ENCODE measurements at regions not wholly inside any gene's neighbourhood (a gene's known extent, or its start where the extent isn't known, plus 50 kb on each side); places are given as distances from the start of the nearest gene placed in this dataset.

DNA sequence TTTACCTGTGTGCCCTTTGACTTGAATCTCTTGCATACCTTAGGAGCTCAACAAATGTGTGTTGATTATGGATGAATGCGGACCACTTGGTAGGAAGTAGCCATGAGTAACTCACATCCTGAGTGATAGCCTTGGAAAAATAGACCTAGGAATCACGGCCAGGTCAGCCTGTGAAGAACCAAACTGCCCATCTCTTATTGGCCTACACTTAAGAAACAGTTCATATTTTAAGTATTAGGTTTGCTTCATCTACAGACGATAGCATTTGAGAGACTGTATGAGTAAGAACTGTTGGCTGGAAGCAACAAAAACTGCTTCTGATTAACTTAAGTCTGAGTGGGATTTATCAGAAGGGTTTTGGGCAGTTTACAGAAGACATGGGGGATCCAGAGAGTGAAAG lies 152.5 kb upstream of the ADRA1D start:
- Histone ChIP-seq H3K36me3 (no peaks in the 10 kb centered on the region), H3K27me3 (no peaks in the 10 kb centered on the region), H3K4me1 (no peaks in the 10 kb centered on the region), H3K27ac (no peak overlapping the region), H3K4me3 (no peak overlapping the region), H3K9me3 (no peaks in the 10 kb centered on the region)
- TF ChIP-seq POLR2A (IDR thresholded peaks at IDR 0.05), result no peak
- TF ChIP-seq, protein P1, sequence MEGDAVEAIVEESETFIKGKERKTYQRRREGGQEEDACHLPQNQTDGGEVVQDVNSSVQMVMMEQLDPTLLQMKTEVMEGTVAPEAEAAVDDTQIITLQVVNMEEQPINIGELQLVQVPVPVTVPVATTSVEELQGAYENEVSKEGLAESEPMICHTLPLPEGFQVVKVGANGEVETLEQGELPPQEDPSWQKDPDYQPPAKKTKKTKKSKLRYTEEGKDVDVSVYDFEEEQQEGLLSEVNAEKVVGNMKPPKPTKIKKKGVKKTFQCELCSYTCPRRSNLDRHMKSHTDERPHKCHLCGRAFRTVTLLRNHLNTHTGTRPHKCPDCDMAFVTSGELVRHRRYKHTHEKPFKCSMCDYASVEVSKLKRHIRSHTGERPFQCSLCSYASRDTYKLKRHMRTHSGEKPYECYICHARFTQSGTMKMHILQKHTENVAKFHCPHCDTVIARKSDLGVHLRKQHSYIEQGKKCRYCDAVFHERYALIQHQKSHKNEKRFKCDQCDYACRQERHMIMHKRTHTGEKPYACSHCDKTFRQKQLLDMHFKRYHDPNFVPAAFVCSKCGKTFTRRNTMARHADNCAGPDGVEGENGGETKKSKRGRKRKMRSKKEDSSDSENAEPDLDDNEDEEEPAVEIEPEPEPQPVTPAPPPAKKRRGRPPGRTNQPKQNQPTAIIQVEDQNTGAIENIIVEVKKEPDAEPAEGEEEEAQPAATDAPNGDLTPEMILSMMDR (IDR thresholded peaks at IDR 0.05 in 4 of 5, conservative IDR thresholded peaks at IDR 0.05 in 1 of 5), result no peak
- intact Hi-C loops (cut with DNase I; ENCODE audit: low total_unique reads) (no loop called here), in situ Hi-C loops (cut with MboI; ENCODE audit: low sequenced_read_pairs in 4 of 4) (no loop called here)
- no peak for ATAC-seq
- no peak for DNase-seq

DNA sequence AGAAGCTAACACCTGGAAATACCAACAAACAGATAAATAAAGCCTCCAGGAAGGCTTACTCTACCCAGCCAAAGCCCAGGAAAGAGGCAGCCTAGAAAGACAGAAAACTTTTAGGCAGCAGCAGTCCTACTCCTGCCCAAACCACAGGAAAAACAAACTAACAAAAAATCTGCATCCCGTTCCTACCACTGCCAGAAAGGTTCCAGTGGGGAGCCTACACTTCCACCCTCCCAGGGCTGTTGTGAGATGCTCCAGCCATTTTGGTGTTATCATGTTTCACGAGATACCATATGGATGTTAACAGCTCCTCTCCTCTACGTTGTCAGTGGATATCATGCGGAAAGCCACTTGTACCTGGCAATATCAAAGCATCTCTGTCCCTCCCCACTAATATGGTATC lies 135.9 kb upstream of the ADRA1D start:
- no peak for DNase-seq
- no peak overlapping the region for H3K4me3 ChIP-seq
- intact Hi-C loops (cut with DNase I; ENCODE audit: low total_unique reads) (no loop called here), in situ Hi-C loops (cut with MboI; ENCODE audit: low sequenced_read_pairs in 4 of 4) (no loop called here)
- no peaks in the 10 kb centered on the region for H3K36me3 ChIP-seq
- no peak overlapping the region for H3K27ac ChIP-seq
- ATAC-seq, result no peak
- no peaks in the 10 kb centered on the region for H3K9me3 ChIP-seq
- H3K27me3 ChIP-seq, result no peaks in the 10 kb centered on the region
- H3K4me1 ChIP-seq, result no peaks in the 10 kb centered on the region
- TF ChIP-seq, protein P1 (IDR thresholded peaks at IDR 0.05 in 4 of 5, conservative IDR thresholded peaks at IDR 0.05 in 1 of 5), result no peak
- TF ChIP-seq POLR2A (IDR thresholded peaks at IDR 0.05), result no peak

DNA sequence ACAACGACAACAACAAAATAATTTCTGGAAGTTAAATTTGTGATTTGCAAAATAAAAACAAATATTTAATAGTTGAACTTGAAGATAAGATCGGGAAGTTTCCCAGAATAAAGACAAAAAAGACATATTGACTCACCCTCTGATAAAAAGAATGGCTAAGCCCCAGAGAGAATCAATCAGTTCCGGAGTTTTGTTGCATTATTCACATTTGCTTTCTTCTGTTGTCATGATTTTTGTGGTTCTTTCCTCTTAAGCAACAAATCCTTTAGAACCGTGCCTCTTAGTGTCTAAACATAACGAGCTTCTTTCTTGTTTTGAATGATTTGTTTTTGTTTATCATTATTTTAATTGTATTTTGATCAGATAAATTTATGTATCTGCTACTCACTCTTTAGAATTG lies 134.9 kb upstream of the ADRA1D start:
- DNase-seq (no peak), ATAC-seq (no peak)
- no peak for TF ChIP-seq POLR2A (IDR thresholded peaks at IDR 0.05)
- TF ChIP-seq, protein P1 (IDR thresholded peaks at IDR 0.05 in 4 of 5, conservative IDR thresholded peaks at IDR 0.05 in 1 of 5), result no peak
- intact Hi-C loops (cut with DNase I; ENCODE audit: low total_unique reads) (no loop called here), in situ Hi-C loops (cut with MboI; ENCODE audit: low sequenced_read_pairs in 4 of 4) (no loop called here)
- Histone ChIP-seq H3K36me3 (no peaks in the 10 kb centered on the region), H3K4me1 (no peaks in the 10 kb centered on the region), H3K4me3 (no peak overlapping the region), H3K9me3 (no peaks in the 10 kb centered on the region), H3K27me3 (no peaks in the 10 kb centered on the region), H3K27ac (no peak overlapping the region)

DNA sequence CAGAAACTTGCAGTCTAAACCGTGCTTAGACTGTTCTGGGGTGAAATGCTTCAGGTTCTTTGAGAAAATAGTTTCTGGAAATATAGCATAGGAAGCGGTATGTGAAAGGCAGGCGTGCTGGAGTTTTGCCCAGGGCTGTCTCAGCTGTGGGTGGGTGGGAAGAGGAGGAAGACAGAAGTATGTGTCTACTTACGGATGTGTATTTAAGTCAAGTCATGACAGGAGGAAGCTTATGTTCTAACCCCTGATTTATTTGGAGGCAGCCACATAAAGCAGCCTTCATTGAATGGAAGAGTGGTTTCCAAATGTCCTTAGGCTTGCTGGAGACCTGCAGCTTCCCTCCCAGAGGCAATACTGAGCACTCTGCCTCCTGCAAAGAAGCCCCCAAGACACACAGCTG lies 126.8 kb upstream of the ADRA1D start:
- DNase-seq, result no peak
- no peak for TF ChIP-seq POLR2A (IDR thresholded peaks at IDR 0.05)
- TF ChIP-seq, protein P1 (IDR thresholded peaks at IDR 0.05 in 4 of 5, conservative IDR thresholded peaks at IDR 0.05 in 1 of 5), result no peak
- intact Hi-C loops (cut with DNase I; ENCODE audit: low total_unique reads), result no loop called here
- Histone ChIP-seq H3K36me3 (no peaks in the 10 kb centered on the region), H3K27ac (no peak overlapping the region), H3K4me3 (no peak overlapping the region), H3K4me1 (no peaks in the 10 kb centered on the region), H3K9me3 (no peaks in the 10 kb centered on the region), H3K27me3 (no peaks in the 10 kb centered on the region)
- no peak for ATAC-seq
- in situ Hi-C loops (cut with MboI; ENCODE audit: low sequenced_read_pairs in 4 of 4), result no loop called here

DNA sequence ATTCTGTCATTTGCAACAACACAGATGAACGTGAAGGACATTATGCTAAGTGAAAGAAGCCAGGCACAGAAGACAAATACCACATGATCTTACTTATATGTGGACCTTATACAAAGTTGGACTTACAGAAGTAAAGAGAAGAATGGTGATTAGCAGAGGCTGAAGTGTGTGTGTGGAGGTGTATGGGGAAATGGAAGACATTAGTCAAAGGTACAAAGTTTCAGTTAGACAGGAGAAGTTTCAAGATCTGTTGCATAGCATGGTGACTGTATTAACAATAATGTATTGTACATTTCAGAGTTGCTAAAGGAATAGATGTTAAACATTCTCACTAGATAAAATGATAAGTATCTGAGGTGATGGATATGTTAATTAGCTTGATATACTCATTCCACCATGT lies 124.4 kb upstream of the ADRA1D start:
- Histone ChIP-seq H3K27me3 (no peaks in the 10 kb centered on the region), H3K36me3 (no peaks in the 10 kb centered on the region), H3K4me1 (no peaks in the 10 kb centered on the region), H3K4me3 (no peak overlapping the region), H3K9me3 (no peaks in the 10 kb centered on the region), H3K27ac (no peak overlapping the region)
- ATAC-seq (no peak), DNase-seq (no peak)
- intact Hi-C loops (cut with DNase I; ENCODE audit: low total_unique reads) (no loop called here), in situ Hi-C loops (cut with MboI; ENCODE audit: low sequenced_read_pairs in 4 of 4) (no loop called here)
- TF ChIP-seq, protein P1 (IDR thresholded peaks at IDR 0.05 in 4 of 5, conservative IDR thresholded peaks at IDR 0.05 in 1 of 5), result no peak
- TF ChIP-seq POLR2A (IDR thresholded peaks at IDR 0.05), result no peak

Data from gastrocnemius medialis (tissue), 4 donors.